GM21737 (cell line): ENCODE measurements at regions not wholly inside any gene's neighbourhood (a gene's known extent, or its start where the extent isn't known, plus 50 kb on each side); places are given as distances from the start of the nearest gene placed in this dataset.

Source experiments
- ATAC-seq: cut with Tn5 transposase; IDR thresholded peaks from one replicate; pipeline ENCODE4 v1.9.1; 2021; ENCODE audit warnings: mild to moderate bottlenecking, moderate library complexity; ENCODE audit not compliant: unreplicated experiment

GRCh38 chrY:21261158-21261557 is 250.0 kb upstream of the RBMY1B start:
- ATAC-seq, result no peak

- no peak for ATAC-seq
These were observed 244.4 kb upstream of the RBMY1B start for GRCh38 chrY:21266751-21267150.

GRCh38 chrY:21267164-21267563 is 244.0 kb upstream of the RBMY1B start:
- ATAC-seq, result no peak

- no peak for ATAC-seq
These were observed 223.4 kb upstream of the RBMY1B start for GRCh38 chrY:21287769-21288168.

DNA sequence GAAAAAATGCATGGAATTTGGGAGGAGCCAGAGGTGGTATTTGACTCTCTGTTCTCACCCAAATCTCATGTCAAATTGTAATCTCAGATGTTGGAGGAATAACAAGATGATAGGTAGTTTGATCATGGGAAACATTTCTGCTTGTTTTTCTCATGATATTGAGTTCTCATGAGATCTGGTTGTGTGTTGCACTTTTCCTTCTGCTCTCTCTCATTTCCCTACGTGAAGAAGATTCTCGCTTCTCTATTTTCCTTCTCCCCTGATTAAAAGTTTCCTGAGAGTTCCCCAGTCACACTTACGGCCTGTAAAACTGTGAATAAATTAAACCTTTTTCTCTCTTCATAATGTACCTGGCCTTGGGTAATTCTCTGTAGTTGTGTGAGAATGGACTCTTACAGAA is 222.2 kb upstream of the RBMY1B start:
- no peak for ATAC-seq

DNA sequence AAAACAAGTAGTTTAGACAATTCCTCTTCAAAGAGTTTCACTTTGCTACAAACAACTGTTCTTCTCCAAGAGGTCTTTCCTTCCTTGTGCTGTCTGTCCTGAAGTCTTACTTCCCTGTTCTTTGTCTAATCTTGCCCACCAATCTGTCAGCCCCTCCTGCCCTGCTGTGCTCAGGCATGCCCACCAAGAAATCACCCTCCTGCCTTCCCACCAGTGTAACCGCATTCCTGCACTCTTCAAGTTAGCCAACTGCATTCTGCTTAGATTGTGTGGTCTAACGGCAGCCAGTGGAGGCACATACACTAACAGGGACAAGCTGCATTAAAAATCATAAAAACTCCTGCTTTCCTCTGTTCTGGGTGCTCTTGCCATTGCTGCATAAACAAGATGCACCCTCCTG is 215.9 kb upstream of the RBMY1B start:
- ATAC-seq, result no peak

DNA sequence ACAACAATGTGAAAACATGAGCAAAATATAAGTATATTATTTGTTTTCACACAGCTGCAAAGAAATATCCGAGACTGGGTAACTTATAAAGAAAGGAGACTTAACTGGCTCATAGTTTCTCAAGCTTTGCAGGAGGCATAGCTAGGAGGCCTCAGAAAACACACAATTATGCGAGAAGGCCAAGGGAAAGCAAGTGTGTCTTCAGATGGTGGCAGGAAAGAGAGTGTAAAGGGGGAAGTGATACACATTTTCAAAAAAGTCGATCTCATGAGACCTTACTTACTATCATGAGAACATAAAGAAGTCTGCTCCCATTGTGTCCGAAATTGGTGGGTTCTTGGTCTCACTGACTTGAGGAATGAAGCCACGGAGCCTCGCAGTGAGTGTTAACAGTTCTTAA is 208.9 kb upstream of the RBMY1B start:
- ATAC-seq, result no peak

GRCh38 chrY:21315366-21315765 is 195.8 kb upstream of the RBMY1B start:
- ATAC-seq, result no peak
